Hippocampal formation (tissue), 2 donors: ENCODE measurements at regions not wholly inside any gene's neighbourhood (a gene's known extent, or its start where the extent isn't known, plus 50 kb on each side); places are given as distances from the start of the nearest gene placed in this dataset.
"Not testable (repeated sequence)": the region's sequence is repeated elsewhere in the genome, so short reads cannot be mapped to it uniquely, and the experiment has no call there.

Experiments used
- DNase-seq, 2 donors: peaks; one replicate each; lab custom pipeline; 2025; lab: John Stamatoyannopoulos, UW

DNA sequence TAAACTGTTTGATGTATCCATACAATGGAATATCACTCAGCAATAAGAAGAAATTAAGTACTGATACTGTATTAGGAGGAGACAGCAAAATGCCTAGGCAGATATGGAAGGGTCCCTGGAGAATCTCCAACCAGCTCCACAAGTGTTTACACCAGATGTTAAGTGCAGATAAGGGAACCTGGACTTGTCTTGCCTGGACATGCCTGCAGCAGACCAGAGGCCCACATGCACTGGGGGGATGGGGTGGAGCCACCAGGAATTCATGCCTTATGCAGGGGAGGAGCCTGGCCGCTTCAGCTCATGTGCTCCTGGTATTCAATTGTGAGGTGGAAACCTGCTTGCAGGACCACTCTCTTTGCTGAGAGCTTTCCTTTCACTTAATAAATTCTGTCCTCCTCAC is 287.6 kb downstream of the LIPI start:
- not testable (repeated sequence) for DNase-seq

DNA sequence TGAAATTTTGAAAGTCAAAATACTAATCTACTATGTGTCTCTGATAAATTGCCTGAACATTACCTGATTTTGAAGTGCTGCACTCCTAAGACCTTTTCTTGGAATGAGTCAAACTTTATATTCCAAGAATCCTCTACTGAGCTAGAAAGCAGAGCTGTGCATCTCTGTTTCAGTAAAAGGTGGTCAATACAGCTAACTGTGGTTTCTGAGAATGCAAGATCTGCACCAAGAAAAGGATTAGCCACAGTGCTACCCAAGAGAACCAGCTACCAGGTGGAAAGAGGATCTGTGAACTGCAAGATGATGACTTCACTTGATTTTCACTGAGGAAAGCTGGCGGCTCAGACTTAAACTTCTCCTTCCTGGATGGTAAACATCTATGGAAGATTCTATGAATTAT is 289.3 kb downstream of the LIPI start:
- not testable (repeated sequence) for DNase-seq

DNA sequence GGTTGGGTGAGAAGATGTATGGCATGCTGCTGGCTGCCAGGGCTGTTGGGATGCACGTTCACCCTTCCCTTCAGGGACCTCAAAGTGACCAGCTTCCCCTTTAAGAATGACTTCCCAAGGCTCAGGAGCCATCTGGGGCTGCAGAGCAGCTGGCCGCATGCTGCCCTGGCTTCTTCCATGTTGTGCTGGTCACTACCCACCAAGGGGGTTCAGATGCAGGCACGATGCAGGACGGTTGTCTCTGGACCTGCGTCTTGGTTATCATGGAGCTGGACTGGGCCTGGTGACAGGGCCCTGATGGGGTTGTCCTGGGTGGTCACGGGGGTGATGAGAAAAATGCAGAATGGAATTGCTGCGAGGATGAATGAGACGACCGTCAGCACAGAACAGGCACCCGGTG is 297.8 kb downstream of the POTED start:
- not testable (repeated sequence) for DNase-seq

DNA sequence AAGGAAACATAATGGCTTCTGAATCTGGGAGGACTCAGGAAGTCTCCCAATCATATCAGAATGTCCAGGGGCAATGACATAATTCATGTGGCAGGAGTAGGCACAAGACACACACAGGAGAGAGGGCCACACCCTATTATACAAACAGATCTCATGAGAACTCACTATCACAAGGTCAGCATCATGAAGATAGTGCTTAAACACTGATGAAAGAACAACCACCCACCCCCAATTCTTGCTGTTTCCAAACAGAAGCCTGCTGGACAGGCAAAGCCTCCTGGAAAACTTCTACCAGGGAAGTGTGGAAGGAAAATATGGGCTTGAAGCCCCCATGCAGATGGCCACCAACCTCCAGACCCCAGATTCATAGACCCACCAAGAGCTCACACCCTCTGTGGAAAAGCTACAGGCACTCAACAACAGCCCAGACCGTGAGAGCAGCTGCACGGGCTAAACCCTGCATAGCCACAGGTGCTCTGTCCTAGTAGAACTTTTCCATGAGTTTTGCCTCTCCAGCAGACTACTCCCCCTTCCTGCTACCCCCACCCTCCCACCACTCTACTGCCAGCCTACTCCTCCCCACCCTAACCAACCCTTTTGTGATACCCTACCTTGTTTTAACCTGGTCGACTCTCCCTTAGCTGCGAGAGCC is 287.1 kb downstream of the POTED start:
- DNase-seq, result not testable (repeated sequence)

DNA sequence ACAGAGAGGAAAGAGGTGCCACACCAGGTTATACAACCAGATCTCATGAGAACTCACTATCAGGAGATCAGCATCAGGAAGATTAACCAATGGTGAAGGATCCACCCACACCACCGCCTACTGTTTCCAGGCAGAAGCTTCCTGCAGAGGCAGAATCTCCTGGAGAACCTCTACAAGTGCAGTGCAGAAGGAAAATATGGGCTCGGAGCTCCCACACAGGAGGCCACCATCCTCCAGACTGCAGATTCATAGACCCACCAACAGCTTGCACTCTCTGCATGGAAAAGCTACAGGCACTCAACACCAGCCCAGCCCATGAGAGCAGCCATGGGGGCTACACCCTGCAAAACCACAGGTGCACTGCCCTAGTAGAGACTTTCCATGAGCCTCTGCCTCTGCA is 284.0 kb downstream of the POTED start:
- not testable (repeated sequence) for DNase-seq

DNA sequence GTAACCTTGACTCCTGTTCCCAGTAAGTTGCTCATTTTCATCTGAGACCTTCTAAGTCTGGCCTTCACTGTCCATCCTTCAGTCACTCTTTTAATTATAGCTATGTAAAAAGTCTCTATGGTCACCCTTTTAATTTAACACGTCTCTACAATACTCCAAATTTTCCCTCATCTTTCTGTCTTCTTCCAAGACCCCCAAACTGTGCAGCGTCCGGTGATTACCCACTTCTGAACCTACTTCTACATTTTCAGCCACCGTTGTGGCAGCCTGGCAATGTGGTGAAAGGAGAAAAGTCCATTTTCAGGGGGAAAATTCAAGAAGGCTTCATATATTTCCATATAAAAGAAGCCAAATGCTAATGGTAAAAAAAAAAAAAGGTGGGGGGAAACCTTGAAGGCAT is 283.4 kb downstream of the POTED start:
- not testable (repeated sequence) for DNase-seq

DNA sequence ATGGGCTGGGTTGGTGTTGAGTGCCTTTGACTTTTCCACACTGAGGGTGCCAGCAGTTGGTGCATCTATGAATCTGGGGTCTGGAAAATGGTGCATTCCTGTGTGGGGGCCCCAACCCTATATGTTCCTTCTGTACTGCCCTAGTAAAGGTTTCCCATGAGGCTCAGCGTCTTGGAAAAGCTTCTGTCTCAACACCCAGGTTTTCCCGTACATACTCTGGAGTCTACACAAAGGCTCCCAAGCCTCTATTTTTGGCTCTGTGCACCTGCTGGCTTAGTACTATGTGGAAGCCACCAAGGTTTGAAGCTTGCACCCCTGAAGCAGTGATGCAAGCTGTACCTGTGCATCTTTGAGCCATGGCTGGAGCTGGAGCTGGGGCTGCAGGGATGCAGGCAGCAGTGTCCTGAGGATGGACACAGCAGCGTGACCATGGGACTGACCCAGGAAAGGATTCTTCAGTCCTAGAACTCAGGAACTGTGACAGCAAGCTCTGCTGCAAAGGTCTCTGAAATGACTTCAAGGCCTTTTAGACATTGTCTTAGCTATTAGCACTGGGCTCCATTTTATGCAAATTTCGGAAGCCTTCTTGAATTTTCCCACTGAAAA is 282.7 kb downstream of the POTED start:
- DNase-seq, result not testable (repeated sequence)

DNA sequence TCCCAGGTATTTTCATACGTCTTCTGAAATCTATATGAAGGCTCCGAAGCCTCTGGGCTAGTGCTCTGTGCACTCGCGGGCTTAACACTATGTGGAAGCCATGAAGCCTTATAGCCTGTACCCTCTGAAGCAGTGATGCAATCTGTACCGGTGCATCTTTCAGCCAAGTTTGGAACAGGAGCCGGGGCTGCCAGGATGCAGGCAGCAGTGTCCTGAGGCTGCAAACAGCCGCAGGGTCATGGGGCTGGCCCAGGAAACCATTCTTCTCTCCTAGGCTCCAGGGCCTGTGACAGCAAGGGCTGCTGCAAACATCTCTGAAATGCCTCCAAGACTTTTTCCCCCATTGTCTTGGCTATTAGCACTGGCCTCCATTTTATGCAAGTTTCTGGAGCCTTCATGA is 279.6 kb downstream of the POTED start:
- DNase-seq, result not testable (repeated sequence)

DNA sequence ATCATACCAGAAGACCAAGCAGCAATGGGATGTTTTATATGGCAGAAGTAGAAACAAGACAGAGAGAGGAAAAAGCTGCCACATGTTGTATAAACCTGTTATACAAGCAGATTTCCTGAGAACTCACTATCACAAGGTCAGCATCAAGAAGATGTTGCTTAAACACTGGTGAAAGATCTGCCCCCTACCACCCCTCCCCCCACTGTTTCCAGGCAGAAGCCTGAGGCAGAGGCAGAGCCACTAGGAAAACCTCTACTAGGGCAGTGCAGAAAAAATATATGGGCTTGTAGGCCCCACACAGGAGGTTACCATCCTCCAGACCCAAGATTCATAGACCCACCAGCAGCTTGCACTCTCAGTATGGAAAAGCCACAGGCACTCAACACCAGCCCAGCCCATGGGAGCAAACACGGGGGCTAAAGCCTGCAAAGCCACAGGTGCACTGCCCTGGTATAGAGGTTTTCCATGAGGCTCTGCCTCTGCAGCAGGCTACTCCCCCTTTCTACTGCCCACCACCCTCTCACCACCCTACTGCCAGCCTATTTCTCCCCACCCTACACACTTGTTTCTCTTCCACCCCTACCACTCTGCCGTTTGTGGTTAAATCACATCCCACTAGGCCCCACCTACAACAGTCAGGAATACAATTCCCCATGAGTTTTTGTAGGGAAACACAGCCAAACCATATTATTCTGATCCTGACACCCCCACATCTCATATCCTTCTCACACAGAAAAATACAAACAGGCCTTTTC is 274.2 kb downstream of the POTED start:
- not testable (repeated sequence) for DNase-seq

DNA sequence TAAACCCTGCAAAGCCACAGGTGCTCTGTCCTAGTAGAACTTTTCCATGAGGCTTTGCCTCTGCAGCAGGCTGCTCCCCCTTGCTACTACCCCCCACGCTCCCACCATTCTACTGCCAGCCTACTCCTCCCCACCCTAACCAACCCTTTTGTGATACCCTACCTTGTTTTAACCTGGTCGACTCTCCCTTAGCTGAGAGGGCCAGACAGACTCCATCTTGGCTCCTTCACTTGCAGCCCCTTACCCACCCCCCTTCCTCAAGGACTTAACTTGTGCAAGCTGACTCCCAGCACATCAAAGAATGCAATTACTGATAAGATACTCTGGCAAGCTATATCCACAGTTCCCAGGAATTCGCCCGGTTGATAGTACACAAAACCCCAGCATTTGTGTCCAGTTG is 267.9 kb downstream of the POTED start:
- DNase-seq, result not testable (repeated sequence)

DNA sequence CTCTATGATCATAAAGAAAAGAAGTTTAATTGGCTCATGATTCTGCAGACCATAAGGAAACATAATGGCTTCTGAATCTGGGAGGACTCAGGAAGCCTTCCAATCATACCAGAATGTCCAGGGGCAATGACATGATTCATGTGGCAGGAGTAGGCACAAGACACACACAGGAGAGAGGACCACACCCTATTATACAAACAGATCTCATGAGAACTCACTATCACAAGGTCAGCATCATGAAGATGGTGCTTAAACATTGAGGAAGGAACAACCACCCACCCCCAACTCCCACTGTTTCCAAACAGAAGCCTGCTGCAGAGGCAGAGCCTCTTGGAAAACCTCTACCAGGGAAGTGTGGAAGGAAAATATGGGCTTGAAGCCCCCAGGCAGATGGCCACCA is 267.4 kb downstream of the POTED start:
- DNase-seq, result not testable (repeated sequence)

DNA sequence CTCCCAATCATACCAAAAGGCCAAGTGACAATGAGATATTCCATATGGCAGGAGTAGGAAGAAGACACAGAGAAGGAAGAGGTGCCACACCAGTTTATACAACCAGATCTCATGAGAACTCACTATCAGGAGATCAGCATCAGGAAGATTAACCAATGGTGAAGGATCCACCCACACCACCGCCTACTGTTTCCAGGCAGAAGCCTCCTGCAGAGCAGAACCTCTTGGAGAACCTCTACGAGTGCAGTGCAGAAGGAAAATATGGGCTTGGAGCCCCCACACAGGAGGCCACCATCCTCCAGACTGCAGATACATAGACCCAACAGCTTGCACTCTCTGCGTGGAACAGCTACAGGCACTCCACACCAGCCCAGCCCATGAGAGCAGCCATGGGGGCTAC is 264.4 kb downstream of the POTED start:
- not testable (repeated sequence) for DNase-seq

DNA sequence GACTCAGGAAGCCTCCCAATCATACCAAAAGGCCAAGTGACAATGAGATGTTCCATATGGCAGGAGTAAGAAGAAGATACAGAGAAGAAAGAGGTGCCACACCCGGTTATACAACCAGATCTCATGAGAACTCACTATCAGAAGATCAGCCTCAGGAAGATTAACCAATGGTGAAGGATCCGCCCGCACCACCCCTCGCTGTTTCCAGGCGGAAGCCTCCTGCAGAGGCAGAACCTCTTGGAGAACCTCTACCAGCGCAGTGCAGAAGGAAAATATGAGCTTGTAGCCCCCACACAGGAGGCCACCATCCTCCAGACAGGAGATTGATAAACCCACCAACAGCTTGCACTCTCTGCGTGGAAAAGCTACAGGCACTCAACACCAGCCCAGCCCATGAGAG is 245.1 kb downstream of the POTED start:
- DNase-seq, result no peak

DNA sequence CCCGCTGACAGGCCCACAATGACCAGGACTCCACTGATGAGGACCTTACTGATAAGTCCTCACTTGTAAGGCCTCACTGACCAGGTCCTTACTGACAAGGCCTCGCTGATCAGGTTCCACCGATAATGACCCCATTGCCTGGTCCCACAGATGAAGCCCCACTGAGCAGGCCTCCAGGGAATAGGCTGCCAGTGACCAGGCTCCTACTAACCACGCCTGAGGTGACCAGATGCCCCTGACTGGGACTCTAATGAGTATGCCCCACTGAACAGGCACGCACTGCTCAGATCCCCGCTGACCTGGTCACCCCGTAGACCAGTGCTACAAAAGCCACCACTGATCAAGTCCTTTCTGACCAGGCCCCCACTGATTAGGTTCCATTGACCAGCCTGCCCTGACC is 241.2 kb downstream of the POTED start:
- DNase-seq, result not testable (repeated sequence)

DNA sequence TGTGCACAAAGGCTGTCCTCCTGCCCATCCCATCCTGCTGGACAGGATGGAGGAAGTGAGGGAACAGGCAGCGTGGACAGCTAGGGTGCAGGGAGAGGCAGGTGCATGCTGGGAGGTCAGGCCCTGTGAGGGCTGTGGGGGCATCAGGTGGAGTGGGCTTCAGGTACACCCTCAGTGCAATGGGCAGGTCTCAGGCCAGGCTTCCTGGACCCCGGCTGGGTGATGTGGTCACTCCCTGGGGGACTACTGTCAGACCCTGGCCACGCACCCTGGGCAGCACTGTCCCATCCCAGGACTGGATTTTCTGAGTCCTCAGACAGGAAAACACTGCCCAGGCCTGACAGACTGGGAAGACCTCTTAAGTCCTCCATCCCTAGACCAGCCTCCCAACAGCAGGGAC is 239.9 kb downstream of the POTED start:
- DNase-seq, result not testable (repeated sequence)

DNA sequence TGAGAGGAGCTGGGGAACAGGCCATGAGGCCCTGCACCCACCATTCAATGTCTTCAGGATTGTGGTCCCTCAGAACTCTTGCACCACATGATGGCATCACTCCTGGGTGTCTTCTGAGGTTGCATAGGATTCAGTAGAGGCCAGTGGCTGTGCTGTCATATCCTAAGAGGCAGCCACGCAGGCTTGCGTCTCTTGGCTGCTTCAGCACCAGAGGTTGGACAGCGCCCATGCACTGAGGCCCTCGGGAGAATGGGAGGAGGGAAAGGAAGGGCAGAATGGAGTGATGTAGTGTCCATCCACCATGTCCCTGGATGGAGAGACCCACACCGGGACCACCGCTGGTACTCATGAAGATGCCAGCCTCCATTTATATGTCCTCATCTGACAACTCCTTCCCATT is 237.1 kb downstream of the POTED start:
- DNase-seq, result not testable (repeated sequence)

DNA sequence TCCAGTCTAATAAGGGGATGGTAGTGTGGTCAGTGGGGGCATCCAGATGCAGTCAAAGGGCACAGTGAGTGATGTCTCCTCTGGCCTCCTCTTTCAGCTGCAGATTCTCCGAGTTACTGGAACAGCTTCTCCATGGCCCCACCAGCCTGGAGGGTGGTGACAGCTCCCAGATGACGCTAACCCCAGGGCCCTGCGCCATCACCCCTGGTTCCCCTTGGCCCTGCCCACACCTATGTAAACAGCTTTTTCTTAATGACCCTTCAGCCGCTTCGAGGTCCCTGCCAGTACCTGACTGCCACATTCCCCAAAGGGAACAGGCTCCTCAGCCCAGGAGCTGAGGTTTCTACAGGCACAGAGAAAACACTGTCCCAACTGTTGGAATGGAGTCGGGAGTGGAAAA is 235.0 kb downstream of the POTED start:
- not testable (repeated sequence) for DNase-seq

DNA sequence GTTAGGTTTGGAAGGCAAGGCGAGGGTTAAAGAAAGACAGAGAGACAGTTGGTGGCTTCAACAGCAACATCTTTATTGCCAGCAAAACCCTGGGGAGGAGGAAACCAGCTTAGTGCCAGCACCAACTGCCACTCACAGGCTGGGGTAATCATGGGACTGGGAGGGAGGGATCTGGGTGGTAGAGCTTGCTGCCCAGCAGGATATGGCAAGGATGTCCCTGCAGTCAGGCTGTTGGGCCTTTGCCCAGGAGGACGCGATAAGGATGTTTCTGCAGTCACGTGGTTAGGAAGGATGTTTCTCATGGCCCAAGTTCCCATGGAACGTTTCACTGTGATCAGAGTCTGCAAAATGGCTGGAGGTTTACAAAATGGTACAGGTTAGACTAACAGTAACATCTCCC is 233.5 kb downstream of the POTED start:
- DNase-seq, result not testable (repeated sequence)

DNA sequence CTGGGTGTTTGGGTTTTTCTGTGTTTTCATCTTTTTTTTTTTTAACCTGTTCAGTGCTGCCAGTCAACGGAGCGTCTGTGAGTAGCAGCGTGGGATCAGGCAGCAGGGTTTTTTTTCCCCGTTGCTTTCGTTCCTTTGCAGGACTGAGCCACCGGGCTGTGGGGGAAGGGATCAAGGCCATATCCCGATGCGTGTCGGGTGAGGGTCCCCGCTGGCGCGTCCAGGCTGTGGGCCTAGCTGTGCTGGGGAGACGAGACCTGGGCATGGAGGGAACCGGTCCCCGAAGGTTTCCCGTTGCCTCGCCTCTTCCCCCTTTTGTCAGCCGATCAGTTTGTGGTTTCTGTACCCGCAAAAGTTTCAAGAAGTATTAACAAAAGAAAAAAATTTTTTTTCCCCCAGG is 218.1 kb downstream of the POTED start:
- not testable (repeated sequence) for DNase-seq

DNA sequence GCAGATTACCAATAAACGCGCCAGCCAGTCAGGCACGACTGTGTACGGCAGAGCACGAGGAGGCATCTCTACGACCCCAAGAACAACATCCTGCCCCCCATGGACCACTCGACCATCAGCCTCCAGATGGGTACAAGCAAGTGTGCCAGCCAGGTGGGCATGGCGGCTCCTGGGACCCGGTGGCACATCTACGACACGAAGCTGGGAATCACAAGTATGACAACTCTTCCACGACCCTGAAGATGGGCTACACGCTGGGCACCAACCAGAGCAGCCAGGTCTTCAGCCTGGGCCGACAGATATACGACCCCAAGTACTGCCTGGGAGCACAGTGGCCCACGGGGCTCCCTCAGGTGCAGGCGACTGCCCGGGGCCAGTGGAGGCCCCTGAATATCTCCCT is 217.6 kb downstream of the POTED start:
- no peak for DNase-seq

DNA sequence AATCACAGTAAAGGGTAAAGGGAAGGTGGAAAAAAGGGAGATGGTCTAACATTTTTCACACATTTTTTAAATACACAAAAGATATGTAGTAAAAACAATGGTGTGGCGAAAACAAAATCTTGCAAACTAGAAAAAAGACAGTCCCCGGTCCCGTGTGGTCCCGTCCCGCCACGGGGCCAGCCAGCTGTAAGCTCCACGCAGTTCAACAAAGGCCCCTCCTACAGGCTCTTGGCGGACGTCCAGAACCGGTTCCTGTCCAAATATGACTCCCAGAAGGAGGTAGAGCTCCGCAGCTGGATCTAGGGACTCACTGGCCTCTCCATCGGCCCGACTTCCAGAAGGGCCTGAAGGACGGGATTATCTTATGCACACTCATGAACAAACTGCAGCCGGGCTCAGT is 216.9 kb downstream of the POTED start:
- not testable (repeated sequence) for DNase-seq

DNA sequence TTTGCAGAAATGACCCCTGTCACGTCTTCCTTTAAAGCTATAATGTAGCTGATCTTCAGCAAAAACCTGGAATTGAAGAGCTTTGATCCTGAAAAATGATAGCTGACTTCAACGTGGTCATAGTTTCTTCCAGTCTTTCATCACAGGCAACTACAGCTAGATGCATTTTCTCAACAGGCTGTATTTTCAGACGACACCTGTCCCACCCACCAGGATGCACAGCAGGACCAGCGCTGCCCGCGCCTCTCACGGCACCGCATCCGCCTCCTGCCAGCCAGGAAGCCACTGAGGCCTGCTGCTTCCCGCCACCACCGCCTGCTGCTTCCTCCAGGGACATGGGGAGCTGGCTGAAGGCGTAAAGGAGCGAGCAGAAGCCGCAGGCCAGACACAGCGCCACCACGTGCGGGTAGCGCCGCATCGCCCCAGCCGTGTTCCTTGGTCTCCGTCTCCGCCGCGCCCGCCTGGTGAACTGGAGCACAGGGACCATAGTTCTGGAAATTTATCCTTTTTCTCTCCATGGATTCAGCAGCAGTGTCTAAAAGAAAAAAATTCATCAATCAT is 215.7 kb downstream of the POTED start:
- DNase-seq, result not testable (repeated sequence)

DNA sequence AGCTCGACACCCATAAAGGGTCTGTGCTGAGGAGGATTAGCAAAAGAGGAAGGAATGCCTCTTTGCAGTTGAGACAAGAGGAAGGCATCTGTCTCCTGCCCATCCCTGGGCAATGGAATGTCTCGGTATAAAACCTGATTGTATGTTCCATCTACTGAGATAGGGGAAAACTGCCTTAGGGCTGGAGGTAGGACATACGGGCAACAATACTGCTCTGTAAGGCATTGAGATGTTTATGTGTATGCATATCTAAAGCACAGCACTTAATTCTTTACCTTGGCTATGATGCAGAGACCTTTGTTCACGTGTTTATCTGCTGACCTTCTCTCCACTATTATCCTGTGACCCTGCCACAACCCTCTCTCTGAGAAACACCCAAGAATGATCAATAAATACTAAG is 210.7 kb downstream of the POTED start:
- not testable (repeated sequence) for DNase-seq
